NCI-H1436 (cell line): ENCODE measurements at regions not wholly inside any gene's neighbourhood (a gene's known extent, or its start where the extent isn't known, plus 50 kb on each side); places are given as distances from the start of the nearest gene placed in this dataset.
A peak's percentile ranks its signal among the peaks of the same experiment; 100 is the strongest.

Experiments
- DNase-seq: peaks from one replicate; lab custom pipeline; 2025; lab: John Stamatoyannopoulos, UW

DNA sequence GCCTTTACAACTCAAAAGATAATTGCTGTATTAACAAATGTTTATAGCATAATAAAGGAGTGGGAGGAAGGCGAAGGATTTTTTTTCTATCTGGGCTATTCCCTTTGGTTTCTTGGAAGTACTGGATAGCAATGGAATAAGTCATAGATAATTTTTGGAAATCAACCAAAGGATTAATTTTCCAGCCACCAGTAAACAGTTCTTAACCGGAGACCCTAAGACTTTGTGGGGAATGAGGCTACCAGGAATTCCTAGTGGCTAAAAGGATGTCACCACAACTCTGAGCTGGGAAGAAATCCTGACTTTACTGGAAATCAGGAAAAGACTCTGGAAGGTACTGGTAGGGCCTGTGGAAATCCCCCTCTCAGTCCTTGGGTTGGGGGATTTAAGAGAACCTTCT, 138.4 kb upstream of the RARB start:
- no peak for DNase-seq

DNA sequence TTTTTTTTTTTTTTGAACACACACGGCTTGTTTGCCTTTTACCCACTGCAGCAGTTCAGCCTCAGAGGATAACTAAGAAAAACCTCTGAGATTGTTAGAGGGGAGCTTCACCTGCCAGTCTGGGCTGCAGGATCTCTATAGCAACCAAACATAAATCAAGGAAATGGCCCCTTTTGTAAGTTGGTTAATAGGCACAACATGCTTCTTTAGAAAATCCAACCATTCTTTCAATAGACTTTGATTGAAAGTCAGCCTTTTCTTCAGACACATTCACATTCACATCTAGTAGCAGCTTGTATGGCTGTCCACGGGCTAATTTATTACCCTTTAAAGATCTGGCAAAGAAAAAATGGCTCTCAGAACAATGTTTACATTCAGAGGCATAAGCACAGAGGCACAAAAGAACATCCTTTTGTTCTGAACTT, 136.6 kb upstream of the RARB start:
- DNase-seq: peak; percentile 30

DNA sequence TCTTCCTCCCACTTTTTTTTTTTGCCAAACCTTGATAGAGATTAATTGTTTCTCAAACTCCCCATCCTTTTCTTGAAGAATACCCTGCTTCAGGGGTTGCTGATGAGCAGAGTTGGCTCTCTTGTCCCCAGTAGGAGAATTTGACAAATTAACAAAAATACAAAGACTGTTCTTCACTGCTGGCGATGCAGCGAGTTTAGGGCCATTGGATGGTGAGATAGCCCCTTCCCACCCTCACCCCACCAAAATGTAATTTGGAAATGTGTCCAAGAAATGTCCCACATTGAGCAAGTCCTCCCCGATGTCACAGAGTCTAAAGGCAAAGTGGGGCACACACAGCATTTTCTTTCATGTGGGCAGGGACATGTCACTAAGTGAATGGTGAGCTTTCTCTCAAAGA, 136.0 kb upstream of the RARB start:
- no peak for DNase-seq

DNA sequence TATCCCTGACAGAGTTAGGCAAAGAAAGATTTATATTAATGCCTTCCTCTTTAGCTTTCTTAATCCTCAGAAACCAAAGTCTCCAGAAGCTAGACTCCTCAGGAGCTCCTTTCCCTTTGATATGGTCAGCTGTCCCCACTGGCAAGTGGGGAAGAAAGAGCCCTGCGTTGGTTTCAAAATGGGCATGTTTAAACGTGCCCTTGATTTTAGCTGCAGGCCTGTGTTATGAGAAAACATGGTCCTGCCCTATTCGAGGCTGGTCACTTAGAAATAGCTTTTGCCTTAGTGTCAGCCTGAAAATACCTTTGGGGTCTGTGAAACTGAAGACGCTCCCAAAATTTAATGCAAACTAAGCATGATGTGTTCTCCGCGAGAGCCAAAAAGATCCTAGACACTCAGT, 135.5 kb upstream of the RARB start:
- no peak for DNase-seq

DNA sequence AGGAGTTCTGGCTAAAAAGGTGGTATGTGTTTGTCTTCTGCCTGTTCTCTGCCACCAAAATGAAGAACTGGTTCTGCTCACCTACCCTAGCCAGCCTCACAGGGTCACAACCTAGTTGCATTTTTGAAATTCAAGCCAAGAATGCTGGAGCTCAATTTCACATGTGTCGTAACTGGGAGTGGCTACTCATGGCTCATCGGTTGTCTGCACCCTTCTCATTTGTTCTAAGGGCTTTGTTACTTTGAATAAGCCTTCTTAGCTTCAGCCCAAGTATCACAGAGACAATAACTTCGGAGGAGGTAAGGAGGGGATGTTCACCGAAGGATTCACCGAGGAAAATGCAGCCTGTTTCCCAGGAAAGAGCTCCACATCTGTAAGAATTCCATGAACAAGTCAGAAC, 134.3 kb upstream of the RARB start:
- no peak for DNase-seq

DNA sequence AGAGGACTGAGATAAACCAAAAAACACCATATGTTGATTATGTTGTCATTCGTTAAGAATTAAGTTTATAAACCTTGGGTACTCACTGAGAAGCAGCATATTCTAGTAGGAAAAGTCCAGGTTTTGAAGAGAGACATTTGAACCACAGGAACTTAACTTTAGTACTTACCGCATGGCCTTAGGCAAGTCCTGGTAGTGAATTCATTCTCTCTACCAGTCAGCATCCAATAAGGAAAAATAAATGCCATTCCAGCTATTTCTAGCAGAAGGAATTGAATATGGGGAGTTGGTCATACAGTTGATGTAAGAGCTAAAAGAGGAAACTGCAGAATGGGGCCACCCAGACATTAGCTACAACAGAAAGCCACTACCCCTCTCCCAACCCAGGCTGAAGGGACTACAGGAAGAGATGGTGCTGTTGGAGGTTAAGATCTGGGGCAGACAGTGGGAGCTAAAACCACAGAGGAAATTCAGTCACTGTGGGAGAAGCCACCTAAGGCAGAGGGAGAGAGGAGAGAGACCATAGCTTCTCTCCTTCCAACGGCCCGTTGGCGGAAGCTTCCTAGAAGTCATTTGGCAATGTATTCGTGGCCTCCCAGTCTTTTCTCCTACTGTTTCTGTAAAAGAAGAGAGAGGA, 133.8 kb upstream of the RARB start:
- DNase-seq: no peak

DNA sequence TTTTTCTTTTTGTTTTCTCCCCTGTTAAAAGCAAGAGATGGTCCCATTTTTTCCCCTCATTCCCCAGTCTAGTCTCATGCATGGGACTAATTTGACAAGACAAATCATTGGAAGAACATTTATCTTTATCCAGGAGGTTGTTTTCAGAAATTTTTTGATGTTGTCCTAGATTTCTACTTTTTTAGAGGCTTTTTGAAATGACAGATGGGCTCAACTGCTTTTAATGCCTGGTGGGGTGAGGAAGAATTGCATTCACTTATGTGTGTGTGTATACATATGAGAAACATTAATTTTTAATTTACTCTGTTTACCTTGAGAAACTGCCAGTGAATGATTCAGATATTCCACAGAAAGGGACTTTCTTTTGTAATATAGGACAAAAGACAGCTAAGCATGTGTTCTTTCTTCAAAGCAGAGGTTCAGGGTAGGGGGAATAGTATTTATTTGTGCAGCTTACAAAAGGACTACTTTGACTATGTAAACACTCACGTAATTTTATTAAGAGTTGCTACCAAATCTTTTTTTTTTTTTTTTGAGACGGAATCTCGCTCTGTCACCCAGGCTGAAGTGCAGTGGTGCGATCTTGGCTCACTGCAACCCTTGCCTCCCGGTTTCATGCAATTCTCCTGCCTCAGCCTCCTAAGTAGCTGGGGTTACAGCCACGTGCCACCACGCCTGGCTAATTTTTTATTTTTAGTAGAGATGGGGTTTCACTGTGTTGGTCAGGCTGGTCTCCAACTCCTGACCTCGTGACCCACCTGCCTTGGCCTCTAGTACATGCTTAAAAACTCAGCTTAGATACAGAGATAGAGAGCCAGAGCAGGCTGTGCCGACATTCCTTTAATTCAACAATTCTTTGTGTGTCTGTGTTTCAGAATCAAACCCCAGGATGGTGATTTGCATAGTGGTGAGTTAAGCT, 130.1 kb upstream of the RARB start:
- DNase-seq: no peak

DNA sequence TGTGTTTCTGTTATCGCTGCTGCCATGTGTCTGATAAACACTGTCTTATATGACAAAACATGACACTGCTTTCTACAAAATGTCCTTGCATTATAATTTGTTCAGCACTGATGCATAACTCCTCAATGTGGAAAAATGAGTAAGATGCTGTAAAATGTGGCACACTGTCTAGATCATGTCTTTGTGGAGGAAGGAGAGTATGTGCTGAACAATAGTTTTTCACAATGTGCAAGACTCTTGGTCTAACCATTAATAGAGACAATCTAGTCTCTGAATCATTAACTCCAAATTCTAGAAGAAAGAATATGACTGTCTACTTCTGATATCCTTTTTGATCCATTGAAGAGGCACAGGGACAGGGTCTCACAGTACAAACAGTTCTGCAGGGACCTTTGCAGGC, 127.9 kb upstream of the RARB start:
- no peak for DNase-seq

DNA sequence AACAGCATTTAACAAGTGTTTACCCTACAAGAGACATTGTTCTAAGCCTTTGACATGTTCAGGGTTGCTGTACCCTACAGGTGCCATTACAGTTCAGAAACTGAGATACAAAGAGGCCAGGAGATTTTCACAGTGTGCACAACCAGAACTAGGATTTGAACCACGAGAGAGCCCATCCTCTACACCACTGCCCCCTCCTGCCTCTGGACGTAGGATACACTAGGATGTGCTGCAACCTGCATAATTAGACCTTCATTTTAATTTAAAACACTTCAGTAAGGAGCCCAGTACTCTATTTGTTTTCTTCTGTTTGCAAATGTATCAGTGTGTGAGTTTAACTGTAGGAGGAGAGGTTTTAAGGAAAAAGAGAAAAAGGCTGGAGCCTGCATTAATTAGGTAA, 123.1 kb upstream of the RARB start:
- no peak for DNase-seq

DNA sequence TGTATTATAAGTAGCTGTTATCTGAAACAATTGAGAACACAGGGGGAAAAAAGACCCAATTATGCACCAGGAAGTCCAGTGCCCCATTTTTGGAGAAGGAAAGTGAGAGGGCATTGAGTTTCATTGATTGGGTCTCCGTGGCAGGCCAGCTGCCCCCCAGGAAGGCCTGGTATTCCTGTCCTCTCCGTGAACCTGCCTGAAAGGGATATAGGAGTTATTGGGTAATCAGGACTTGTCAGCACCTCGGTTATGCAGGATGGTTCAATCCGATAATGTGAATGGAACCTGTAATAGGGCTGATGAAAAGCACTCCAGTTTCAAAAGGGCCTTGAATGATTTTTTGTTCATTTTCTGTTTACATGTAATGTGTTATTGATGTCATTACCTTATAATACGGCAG, 122.0 kb upstream of the RARB start:
- no peak for DNase-seq

DNA sequence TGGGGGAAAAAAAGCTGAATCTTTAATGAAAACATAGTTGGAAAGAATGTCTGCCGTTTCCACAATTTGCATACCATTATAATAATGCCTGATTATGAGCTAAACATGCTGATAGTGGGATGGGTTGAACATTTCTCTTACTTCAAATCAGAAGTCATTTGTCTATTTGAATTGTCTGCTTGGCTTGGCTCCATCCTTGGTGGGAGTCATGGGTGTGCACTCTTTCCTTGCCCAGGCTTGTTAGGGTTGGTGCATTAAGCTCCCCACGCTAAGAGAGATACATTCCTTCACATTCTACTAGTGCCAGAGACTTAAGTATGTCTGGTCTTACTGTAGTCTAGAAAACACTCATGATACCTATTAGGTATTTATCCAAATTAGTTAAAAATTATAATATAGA, 121.4 kb upstream of the RARB start:
- DNase-seq: no peak

DNA sequence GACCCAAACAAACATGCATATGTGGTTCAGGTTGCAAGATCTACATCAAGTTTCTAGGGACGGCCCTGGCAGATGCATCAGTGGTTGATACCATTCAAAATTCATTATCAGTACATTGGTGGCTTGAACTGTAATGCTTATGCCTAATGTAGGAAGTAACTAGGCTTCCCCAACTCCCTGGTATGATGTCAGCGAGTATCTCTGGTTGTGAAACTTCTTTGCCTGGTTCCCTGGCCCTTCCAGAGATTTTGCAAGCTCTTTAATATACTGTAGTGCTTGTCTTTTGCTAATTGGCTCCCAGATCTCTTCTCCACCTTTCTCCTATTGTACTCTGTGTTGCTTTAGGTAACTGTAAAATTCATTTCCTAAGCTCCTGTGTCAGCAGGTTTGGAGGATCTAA, 114.8 kb upstream of the RARB start:
- DNase-seq: no peak

DNA sequence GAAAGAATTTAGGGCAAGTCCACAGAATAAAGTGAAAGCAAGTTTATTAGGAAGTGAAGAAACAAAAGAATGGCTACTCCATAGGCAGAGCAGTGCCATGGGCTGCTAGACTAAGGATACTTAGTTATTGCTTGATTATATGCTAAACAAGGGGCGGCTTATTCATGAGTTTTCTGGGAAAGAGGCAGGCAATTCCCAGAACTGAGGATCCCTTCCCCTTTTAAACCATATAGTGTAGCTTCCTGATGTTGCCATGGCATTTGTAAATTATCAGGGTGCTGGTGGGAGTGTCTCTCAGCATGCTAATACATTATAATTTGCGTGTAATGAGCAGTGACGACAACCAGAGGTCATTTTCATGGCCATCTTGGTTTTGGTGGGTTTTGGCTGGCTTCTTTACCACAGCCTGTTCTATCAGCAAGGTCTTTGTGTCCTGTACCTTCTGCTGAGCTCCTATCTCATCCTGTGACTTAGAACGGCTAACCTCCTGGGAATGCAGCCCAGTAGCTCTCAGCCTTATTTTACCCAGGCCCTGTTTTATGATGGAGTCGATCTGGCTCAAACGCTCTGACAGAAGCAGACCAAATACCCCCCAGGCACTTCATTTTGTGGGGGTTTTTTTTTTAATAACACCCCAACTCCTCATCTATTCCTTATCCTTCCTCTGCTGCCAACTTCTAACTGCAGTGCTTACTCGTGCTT, 103.0 kb upstream of the RARB start:
- DNase-seq: no peak

DNA sequence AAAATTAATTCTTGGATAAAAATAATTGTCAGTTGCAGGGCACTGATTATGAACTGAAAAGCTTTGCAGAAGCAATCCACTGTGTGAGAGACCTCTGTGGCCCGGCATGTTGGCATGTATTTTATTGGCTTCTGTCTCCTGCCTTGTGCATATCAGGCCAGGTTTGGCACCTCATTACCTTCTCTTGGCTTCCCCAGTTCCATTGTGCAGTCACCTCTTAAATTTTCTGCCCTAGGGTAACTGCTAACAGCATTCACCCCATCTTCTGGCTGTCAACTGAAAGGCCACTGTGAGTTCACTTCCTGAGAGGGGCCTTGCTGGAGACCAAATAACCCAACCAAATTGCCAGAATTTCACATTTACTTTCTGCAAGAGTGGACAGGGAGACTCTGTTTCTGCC, 92.7 kb upstream of the RARB start:
- no peak for DNase-seq

DNA sequence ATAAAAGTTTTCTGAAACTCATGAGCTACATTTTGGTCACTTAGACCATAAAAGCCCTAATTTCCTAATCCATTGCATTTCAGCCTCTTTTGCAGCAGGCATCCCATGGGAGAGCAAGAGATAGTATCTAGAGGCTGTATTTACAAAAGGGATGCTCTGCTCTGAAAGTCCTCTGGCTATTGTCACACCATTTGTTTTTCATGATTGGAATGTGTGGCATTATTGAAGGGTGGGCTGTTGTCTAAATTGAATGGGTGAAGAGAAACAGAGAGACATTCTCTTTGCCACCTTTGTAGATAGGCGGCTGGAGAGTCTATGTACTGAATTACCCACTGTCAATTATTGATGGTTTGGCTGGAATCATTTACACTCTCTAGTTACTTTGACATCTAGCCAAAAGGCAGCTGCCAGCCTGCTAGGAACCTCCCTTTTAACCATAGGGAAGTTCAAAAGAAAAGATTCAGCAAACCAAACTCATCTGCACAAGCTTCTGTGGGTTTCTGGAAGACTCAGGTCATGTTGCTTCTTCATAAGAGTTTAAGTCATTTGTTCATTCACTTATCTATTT, 89.8 kb upstream of the RARB start:
- no peak for DNase-seq

DNA sequence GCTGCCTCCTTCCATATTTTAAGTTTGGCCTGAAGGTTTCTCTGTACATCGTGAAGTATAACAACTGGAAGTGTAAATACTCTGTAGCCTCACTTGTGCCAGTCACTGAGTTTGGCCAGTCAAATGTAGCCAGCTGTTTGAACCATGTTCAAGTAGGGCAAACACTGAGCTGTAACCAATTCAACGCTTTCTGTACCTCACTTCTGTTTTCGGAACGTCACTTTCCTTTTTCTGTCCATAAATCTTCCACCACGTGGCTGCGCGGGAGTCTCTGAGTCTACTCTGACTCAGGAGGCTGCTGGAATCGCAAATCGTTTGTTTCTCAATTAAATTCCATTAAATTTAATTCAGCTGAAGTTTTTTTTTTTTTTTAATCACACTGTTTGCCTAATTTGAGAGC, 88.8 kb upstream of the RARB start:
- DNase-seq: no peak

DNA sequence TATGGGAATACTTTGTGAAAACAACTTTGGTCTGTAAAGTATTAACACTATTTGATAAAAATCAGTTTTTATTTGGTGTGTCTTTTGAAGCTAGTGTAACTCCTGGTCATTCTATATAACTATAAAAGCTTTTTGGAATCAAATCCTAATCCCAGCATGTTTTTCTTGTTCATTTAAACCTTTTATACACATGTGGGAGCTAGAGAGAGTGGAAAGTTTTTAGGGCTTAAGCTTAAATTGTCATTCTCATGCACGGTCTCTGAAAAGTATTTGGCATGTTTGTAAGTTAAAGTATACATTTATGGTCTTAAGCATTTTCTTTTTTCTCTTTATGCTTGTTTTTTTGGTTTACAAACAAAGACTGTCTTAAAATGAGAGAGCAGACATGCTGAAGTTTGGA, 83.4 kb upstream of the RARB start:
- no peak for DNase-seq

DNA sequence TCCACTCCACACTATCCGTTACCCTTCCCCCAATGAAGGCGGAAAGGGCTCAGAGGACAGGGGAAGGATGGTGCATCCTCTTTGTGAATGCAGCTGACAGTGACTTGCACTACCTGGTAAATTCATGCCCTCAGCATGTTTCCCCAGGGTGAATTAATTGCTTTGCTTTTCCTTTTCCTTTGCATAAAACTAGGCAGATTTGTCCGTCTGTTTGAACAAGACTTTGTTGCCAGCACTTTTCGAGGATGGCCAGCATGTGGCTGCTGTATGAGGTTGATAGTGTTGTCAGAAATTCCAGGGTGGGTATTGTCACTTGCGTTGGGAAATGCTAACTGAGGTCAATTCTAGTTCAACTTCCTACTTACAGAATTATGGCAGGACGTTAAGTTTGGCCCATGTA, 79.0 kb upstream of the RARB start:
- no peak for DNase-seq

DNA sequence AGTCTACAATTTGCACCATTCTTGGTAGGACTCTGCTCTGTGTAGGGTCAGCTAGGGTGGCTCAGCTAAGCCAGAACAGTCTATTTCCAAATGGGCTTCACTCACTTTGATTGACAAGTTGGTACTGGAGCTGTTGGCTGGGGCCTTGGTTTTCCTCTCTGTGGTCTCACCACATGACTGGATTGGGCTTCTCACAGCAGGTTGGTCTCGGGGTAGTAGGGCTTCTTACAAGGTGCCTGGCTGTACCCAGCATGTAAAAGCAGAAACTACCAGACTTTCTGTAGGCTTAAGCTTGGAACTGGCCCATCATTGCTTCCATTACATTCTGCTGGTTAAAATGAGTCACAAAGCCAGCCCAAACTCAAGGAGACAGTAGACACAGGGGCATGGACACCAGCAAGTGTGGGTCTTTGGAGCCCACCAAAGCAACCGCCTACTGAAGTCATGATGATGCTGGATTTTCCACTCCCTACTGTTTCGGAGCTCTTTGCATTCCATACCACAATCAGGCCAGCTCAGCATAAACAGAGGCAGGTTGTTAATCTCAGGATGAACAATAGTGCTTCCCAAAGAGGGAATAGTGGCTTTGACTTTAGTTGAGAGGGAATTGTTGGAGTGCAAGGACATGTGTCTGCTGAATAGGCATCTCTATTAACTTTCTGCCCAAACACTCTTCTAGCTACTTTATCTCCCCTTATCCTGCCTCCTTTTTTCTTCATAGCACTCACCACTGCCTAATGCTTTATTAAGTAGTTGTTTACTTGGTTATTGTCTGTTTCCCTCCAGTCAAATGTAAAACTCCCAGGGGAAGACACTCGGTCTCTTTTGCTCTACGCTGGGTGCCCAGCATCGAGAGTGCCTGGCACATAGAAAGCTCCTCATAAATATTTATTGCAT, 78.0 kb upstream of the RARB start:
- no peak for DNase-seq

DNA sequence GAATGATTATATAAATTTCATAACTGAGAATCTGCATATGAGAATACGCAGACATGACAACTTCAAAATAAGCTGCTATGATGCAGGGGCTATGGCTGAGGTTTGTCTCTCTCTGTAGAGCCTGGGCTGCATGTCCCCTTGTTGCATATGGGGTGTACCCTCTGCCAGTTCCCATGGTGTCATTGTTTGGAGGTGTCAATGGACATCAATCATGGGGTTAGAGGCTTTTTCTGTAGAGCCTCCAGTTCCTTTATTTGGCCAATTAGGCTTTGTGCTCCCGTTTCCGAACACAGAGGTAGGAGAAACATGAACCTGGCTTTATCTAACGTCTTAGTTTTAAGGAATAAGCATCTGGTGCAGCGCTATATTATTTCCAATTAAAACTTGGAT, 77.3 kb upstream of the RARB start:
- DNase-seq: no peak

DNA sequence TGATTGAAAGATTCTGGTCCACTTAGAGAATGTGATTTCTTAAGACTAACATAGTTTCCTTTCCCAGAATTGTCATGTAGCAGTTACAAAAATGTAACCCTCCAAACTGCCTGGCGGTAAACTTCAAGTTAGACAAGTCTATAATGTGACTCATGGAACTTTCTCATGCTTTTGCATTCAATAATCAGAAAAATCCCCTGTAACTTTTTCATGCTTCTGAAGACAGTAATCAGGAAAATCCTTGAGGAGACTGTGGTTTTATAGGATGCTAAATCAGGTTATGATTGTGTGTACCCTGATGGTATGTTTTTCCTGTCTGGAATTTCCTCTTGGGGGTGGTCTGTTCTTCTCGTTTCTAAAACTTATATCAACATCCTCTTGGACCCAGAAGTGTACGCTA, 74.0 kb upstream of the RARB start:
- no peak for DNase-seq
